ENCODE measurements at regions not wholly inside any gene's neighbourhood (a gene's known extent, or its start where the extent isn't known, plus 50 kb on each side); places are given as distances from the start of the nearest gene placed in this dataset.

DNA sequence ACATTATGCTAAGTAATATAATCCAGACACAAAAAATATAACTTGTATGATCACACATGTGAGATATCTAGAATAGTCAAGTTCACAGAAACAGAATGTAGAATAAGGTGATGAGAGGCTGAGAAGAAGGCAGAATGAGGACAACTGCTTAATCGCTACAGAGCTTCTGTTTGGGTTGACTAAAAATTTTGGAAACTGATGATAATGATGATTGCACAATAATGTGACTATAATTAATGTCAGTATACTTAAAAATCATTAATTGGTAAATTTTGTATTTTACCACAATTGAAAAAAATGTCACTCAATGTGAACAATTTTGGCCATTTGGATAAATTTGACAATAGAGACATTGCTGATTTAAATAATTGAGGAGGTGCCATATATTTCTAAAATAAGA is 1374.4 kb upstream of the CDH8 start:
- TF ChIP-seq POLR2AphosphoS5 (IDR thresholded peaks at IDR 0.05), result no peak
- TF ChIP-seq POLR2A (IDR thresholded peaks at IDR 0.05), result no peak
- TF ChIP-seq, protein P1, sequence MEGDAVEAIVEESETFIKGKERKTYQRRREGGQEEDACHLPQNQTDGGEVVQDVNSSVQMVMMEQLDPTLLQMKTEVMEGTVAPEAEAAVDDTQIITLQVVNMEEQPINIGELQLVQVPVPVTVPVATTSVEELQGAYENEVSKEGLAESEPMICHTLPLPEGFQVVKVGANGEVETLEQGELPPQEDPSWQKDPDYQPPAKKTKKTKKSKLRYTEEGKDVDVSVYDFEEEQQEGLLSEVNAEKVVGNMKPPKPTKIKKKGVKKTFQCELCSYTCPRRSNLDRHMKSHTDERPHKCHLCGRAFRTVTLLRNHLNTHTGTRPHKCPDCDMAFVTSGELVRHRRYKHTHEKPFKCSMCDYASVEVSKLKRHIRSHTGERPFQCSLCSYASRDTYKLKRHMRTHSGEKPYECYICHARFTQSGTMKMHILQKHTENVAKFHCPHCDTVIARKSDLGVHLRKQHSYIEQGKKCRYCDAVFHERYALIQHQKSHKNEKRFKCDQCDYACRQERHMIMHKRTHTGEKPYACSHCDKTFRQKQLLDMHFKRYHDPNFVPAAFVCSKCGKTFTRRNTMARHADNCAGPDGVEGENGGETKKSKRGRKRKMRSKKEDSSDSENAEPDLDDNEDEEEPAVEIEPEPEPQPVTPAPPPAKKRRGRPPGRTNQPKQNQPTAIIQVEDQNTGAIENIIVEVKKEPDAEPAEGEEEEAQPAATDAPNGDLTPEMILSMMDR (IDR thresholded peaks at IDR 0.05), result no peak

All from transverse colon (tissue), 4 donors.